Adrenal gland (tissue), 5 donors: ENCODE measurements at regions not wholly inside any gene's neighbourhood (a gene's known extent, or its start where the extent isn't known, plus 50 kb on each side); places are given as distances from the start of the nearest gene placed in this dataset.
"Not testable (repeated sequence)": the region's sequence is repeated elsewhere in the genome, so short reads cannot be mapped to it uniquely, and the experiment has no call there.

ENCODE experiments used
- POLR2A ChIP-seq, 2 donors: fragments of 450-650 bp; IDR thresholded peaks; one replicate each; pipeline ENCODE4 v1.6.1; 2017; ENCODE audit warnings: antibody characterized with exemption in 2 of 2, mild to moderate bottlenecking in 2 of 2, moderate library complexity in 1 of 2
- TF ChIP-seq, protein P1 (sequence below), 6 experiments: fragments of 450-650 bp in 4 of 6; fragments of 200-600 bp in 2 of 6; sonication (generic) in 1 of 6; IDR thresholded peaks; 1 replicate in 5 of 6; 2 replicates in 1 of 6; pipeline versions ENCODE4 v1.5.1 to v1.8.0; 2016 to 2021; ENCODE audit warnings: antibody characterized with exemption in 6 of 6, mild to moderate bottlenecking in 2 of 6, moderate library complexity in 1 of 6
- donor health status: DM: no; HTN: no; CAD: no.

DNA sequence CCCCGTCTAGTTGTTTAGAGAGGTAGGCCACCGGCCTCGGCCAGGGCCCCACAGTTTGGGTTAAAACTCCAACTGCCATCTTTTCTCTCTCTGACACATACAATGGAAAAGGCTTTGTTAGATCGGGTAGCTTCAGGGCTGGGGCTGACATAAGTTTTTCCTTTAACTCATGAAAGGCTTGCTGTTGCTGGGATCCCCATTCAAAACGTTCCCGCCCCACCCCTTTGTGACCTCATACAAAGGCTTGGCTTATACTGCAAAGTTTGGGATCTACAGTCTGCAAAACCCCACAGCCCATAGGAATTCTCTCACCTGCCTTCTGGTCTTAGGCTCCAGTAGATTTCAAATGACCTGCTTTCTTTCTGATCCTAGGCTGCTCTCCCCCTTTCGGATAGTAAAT is 154.1 kb downstream of the UNC93B1 start:
- TF ChIP-seq, protein P1, sequence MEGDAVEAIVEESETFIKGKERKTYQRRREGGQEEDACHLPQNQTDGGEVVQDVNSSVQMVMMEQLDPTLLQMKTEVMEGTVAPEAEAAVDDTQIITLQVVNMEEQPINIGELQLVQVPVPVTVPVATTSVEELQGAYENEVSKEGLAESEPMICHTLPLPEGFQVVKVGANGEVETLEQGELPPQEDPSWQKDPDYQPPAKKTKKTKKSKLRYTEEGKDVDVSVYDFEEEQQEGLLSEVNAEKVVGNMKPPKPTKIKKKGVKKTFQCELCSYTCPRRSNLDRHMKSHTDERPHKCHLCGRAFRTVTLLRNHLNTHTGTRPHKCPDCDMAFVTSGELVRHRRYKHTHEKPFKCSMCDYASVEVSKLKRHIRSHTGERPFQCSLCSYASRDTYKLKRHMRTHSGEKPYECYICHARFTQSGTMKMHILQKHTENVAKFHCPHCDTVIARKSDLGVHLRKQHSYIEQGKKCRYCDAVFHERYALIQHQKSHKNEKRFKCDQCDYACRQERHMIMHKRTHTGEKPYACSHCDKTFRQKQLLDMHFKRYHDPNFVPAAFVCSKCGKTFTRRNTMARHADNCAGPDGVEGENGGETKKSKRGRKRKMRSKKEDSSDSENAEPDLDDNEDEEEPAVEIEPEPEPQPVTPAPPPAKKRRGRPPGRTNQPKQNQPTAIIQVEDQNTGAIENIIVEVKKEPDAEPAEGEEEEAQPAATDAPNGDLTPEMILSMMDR (IDR thresholded peaks at IDR 0.05), result not testable (repeated sequence)
- not testable (repeated sequence) for TF ChIP-seq POLR2A (IDR thresholded peaks at IDR 0.05)
